Osteoblast (primary cell): ENCODE measurements at regions not wholly inside any gene's neighbourhood (a gene's known extent, or its start where the extent isn't known, plus 50 kb on each side); places are given as distances from the start of the nearest gene placed in this dataset.

Experiments used
- DNase-seq: peaks from one replicate; pipeline ENCODE4 v3.0.0; 2011; ENCODE audit warnings: low spot score, mixed read lengths; ENCODE audit not compliant: insufficient read length; ENCODE audit errors: missing footprints
- H2AFZ ChIP-seq: 2 replicates; pipeline ENCODE4 v1.6.0; 2011; ENCODE audit warnings: mild to moderate bottlenecking, low read length
- H3K27ac ChIP-seq: 2 replicates; pipeline ENCODE4 v1.5.1; 2011; ENCODE audit warnings: mild to moderate bottlenecking, low read depth, low read length, moderate library complexity
- H3K27me3 ChIP-seq: 2 replicates; pipeline ENCODE4 v1.6.0; 2012; ENCODE audit warnings: mild to moderate bottlenecking, control low read depth, inconsistent platforms, low read length, moderate library complexity; ENCODE audit not compliant: insufficient read depth
- H3K36me3 ChIP-seq: 2 replicates; pipeline ENCODE4 v1.5.1; 2011; ENCODE audit warnings: mild to moderate bottlenecking, low read length, control low read depth, moderate library complexity; ENCODE audit not compliant: insufficient read depth
- H3K4me1 ChIP-seq: 2 replicates; pipeline ENCODE4 v1.5.1; 2011; ENCODE audit warnings: mild to moderate bottlenecking, low read length, control low read depth, moderate library complexity; ENCODE audit not compliant: insufficient read depth
- H3K4me2 ChIP-seq: 2 replicates; pipeline ENCODE4 v1.6.0; 2011; ENCODE audit warnings: mild to moderate bottlenecking, low read length; ENCODE audit not compliant: insufficient read depth
- H3K4me3 ChIP-seq: fragments of 200-600 bp; sonication (generic); 3 replicates; pipeline ENCODE4 v1.5.1; 2012; ENCODE audit warnings: mild to moderate bottlenecking, low read length, inconsistent platforms; ENCODE audit not compliant: insufficient read depth
- H3K79me2 ChIP-seq: 2 replicates; pipeline ENCODE4 v1.6.0; 2012; ENCODE audit warnings: mild to moderate bottlenecking, low read length, control low read depth, inconsistent platforms; ENCODE audit not compliant: insufficient read depth
- H3K9me3 ChIP-seq: 2 replicates; pipeline ENCODE4 v1.5.1; 2011; ENCODE audit warnings: low read depth, low read length, control low read depth
- H4K20me1 ChIP-seq: 2 replicates; pipeline ENCODE4 v1.6.0; 2012; ENCODE audit warnings: mild to moderate bottlenecking, low read length, control low read depth; ENCODE audit not compliant: insufficient read depth
- TF ChIP-seq, protein P1 (sequence below): IDR thresholded peaks from 2 replicates; pipeline ENCODE4 v1.5.1; 2011; ENCODE audit warnings: mild to moderate bottlenecking, low read depth, low read length, moderate library complexity; ENCODE audit errors: extremely low read depth

- TF ChIP-seq, protein P1, sequence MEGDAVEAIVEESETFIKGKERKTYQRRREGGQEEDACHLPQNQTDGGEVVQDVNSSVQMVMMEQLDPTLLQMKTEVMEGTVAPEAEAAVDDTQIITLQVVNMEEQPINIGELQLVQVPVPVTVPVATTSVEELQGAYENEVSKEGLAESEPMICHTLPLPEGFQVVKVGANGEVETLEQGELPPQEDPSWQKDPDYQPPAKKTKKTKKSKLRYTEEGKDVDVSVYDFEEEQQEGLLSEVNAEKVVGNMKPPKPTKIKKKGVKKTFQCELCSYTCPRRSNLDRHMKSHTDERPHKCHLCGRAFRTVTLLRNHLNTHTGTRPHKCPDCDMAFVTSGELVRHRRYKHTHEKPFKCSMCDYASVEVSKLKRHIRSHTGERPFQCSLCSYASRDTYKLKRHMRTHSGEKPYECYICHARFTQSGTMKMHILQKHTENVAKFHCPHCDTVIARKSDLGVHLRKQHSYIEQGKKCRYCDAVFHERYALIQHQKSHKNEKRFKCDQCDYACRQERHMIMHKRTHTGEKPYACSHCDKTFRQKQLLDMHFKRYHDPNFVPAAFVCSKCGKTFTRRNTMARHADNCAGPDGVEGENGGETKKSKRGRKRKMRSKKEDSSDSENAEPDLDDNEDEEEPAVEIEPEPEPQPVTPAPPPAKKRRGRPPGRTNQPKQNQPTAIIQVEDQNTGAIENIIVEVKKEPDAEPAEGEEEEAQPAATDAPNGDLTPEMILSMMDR = no peak
- Histone ChIP-seq H2AFZ (no peak overlapping the region), H3K4me3 (no peak overlapping the region), H3K36me3 (no peaks in the 10 kb centered on the region), H3K27ac (no peak overlapping the region), H3K27me3 (no peaks in the 10 kb centered on the region), H3K4me2 (no peak overlapping the region), H3K4me1 (no peaks in the 10 kb centered on the region), H3K9me3 (peaks cover 2% of the 10 kb centered on the region), H4K20me1 (no peaks in the 10 kb centered on the region), H3K79me2 (no peaks in the 10 kb centered on the region)
- DNase-seq = no peak
Observed at GRCh38 chr10:128373071-128373749, 247.0 kb upstream of the MKI67 start.

DNA sequence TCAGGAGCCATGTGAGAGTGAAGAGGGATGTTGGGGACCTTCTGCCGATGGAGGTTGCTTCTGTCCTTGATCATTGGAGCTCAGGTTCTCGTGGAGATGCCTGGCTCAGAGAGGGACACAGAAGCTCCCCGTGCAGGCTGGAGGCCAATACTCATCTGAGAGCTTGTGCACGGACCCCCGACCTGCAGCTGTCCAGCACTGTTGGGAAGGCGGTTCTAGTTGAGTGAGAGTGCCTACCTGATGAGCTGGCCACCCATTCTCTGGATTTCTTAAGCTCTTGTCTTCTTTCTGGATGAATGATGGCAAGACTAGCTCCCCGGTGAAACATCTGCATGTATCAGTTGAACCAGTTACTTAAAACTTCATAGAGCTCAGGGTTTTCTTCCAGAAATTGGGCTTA lies 247.6 kb upstream of the MKI67 start:
- H3K79me2 ChIP-seq = no peaks in the 10 kb centered on the region
- DNase-seq = no peak
- H3K27ac ChIP-seq = no peak overlapping the region
- no peaks in the 10 kb centered on the region for H4K20me1 ChIP-seq
- H3K27me3 ChIP-seq = no peaks in the 10 kb centered on the region
- no peak overlapping the region for H3K4me2 ChIP-seq
- TF ChIP-seq, protein P1 = no peak
- H2AFZ ChIP-seq = no peak overlapping the region
- peaks cover 2% of the 10 kb centered on the region for H3K9me3 ChIP-seq
- no peaks in the 10 kb centered on the region for H3K4me1 ChIP-seq
- H3K36me3 ChIP-seq = no peaks in the 10 kb centered on the region
- no peak overlapping the region for H3K4me3 ChIP-seq

DNA sequence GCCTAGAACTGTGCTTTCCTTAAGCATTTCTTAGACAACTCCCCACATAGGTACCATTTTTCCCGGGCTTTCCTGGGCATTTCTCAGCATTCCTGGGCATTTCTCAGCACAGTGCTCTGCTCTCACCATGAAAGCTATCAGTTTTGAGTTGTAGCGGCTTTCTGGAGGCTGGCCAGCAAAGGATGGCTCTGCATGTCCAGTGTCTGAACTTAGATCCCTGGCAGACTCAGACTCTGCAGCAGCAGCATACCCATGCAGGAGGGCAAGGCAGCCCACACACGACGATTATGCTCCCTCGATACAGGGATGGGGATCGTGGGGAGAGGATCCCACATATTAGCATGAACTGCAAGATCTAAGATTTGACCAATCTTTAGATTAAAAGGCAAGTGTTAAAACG lies 248.9 kb upstream of the MKI67 start:
- no peak for DNase-seq
- no peaks in the 10 kb centered on the region for H3K27me3 ChIP-seq

DNA sequence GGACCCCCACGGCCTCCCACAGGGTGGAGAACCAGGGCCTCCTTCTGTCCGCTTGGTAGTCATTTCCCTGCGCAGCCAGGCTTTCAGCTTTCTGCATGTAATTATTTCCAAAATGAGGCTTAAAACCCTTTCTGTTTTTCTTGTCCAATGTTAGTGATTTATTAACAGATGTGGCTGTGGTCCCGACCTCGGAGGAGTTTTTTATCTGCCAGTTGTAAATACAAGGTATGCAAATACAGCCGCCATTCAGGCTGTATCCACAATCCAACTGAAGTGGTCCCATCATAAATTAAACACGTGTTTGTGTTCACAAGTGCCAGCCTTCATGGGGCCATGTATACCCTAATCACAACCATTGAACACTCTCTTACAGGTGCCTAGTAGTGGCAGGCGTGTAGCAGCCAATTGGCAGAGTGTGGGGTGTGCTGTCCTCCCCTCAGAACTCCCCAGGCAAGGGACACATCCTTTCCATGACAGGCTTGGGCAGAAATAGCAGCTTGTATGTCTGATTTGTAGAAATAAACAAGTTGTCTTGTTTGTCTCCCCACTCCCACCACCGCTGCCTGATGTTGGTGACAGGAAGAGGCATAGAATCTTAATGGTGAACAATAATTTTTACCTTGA lies 251.3 kb upstream of the MKI67 start:
- H3K27ac ChIP-seq = no peak overlapping the region
- peaks cover 2% of the 10 kb centered on the region for H3K9me3 ChIP-seq
- H3K27me3 ChIP-seq = no peaks in the 10 kb centered on the region

More for the DNA sequence above, 248.9 kb upstream of the MKI67 start:
- Histone ChIP-seq H3K27ac (no peak overlapping the region), H3K4me1 (no peaks in the 10 kb centered on the region), H3K4me2 (no peak overlapping the region), H3K4me3 (no peak overlapping the region), H3K79me2 (no peaks in the 10 kb centered on the region), H4K20me1 (no peaks in the 10 kb centered on the region), H2AFZ (no peak overlapping the region), H3K36me3 (no peaks in the 10 kb centered on the region), H3K9me3 (peaks cover 2% of the 10 kb centered on the region)
- TF ChIP-seq, protein P1 = no peak

More for the DNA sequence above, 251.3 kb upstream of the MKI67 start:
- Histone ChIP-seq H2AFZ (no peak overlapping the region), H4K20me1 (no peaks in the 10 kb centered on the region), H3K4me2 (no peak overlapping the region), H3K4me3 (no peak overlapping the region), H3K36me3 (no peaks in the 10 kb centered on the region), H3K4me1 (no peaks in the 10 kb centered on the region), H3K79me2 (no peaks in the 10 kb centered on the region)
- DNase-seq = no peak
- TF ChIP-seq, protein P1 = no peak
